Astrocyte of the spinal cord (primary cell): ENCODE measurements at regions not wholly inside any gene's neighbourhood (a gene's known extent, or its start where the extent isn't known, plus 50 kb on each side); places are given as distances from the start of the nearest gene placed in this dataset.

Experiments
- DNase-seq: peaks from one replicate; pipeline ENCODE4 v3.0.0; 2011; ENCODE audit warnings: low read depth, low spot score
- H3K4me3 ChIP-seq: 2 replicates; pipeline ENCODE4 v1.5.1; 2011; ENCODE audit warnings: low read depth, mild to moderate bottlenecking, low read length, moderate library complexity
- CTCF ChIP-seq: IDR thresholded peaks from 2 replicates; pipeline ENCODE4 v1.5.1; 2012; ENCODE audit warnings: low read depth, mild to moderate bottlenecking, low read length, inconsistent platforms
- in situ Hi-C: cut with HindIII; loops from 2 replicates; pipeline ENCODE4 v1.10.0; 2017; ENCODE audit warnings: low sequenced_read_pairs

- no peak for DNase-seq
- in situ Hi-C loops, result no loop called here
- no peak overlapping the region for H3K4me3 ChIP-seq
- no peak for TF ChIP-seq CTCF
Observed at GRCh38 chr4:18291256-18291655, 269.7 kb upstream of the LCORL start.

GRCh38 chr4:18285357-18285756 lies 263.8 kb upstream of the LCORL start:
- DNase-seq, result no peak
- TF ChIP-seq CTCF, result no peak
- in situ Hi-C loops, result no loop called here

GRCh38 chr4:18278244-18278643 lies 256.7 kb upstream of the LCORL start:
- TF ChIP-seq CTCF, result no peak
- no peak overlapping the region for H3K4me3 ChIP-seq
- DNase-seq, result no peak
- in situ Hi-C loops, result no loop called here

More at GRCh38 chr4:18285357-18285756, 263.8 kb upstream of the LCORL start:
- H3K4me3 ChIP-seq, result no peak overlapping the region

GRCh38 chr4:18262832-18263231 lies 241.3 kb upstream of the LCORL start:
- in situ Hi-C loops, result no loop called here
- no peak overlapping the region for H3K4me3 ChIP-seq
- TF ChIP-seq CTCF, result no peak
- no peak for DNase-seq

- in situ Hi-C loops, result no loop called here
- DNase-seq, result no peak
- no peak overlapping the region for H3K4me3 ChIP-seq
- TF ChIP-seq CTCF, result no peak
Observed at GRCh38 chr4:18252052-18252451, 230.5 kb upstream of the LCORL start.

GRCh38 chr4:18250564-18250963 lies 229.0 kb upstream of the LCORL start:
- TF ChIP-seq CTCF, result no peak
- in situ Hi-C loops, result no loop called here

GRCh38 chr4:18248611-18249010 lies 227.1 kb upstream of the LCORL start:
- DNase-seq, result no peak
- no peak overlapping the region for H3K4me3 ChIP-seq
- TF ChIP-seq CTCF, result no peak
- in situ Hi-C loops, result no loop called here

More at GRCh38 chr4:18250564-18250963, 229.0 kb upstream of the LCORL start:
- DNase-seq, result no peak
- H3K4me3 ChIP-seq, result no peak overlapping the region
